ENCODE measurements at regions not wholly inside any gene's neighbourhood (a gene's known extent, or its start where the extent isn't known, plus 50 kb on each side); places are given as distances from the start of the nearest gene placed in this dataset.

- TF ChIP-seq ZNF274 (IDR thresholded peaks at IDR 0.05; ENCODE audit: low read depth, low read length) = no peak
- no peak for TF ChIP-seq SUZ12 (IDR thresholded peaks at IDR 0.05; ENCODE audit: extremely low read depth, insufficient read depth, insufficient read length)
- TF ChIP-seq YY1 (IDR thresholded peaks at IDR 0.05; ENCODE audit: insufficient read depth, insufficient read length) = no peak
These were observed 1042.3 kb downstream of the TBL1XR1 start for GRCh38 chr3:176155012-176155411.
